Right lobe of liver (tissue), 6 donors: ENCODE measurements at regions not wholly inside any gene's neighbourhood (a gene's known extent, or its start where the extent isn't known, plus 50 kb on each side); places are given as distances from the start of the nearest gene placed in this dataset.

ENCODE experiments used
- ATAC-seq, 4 donors: fragments of 200-7000 bp; cut with Tn5 transposase; one replicate each; pipeline ENCODE4 v1.9.1; 2020; ENCODE audit warnings: mild to moderate bottlenecking in 4 of 4, moderate library complexity in 4 of 4
- DNase-seq, 3 donors: peaks; one replicate each; pipeline ENCODE4 v3.0.0-alpha.2; 2020
- H3K27ac ChIP-seq, 3 donors: fragments of 200-600 bp; one replicate each; pipeline ENCODE4 v1.8.0; 2022
- H3K27me3 ChIP-seq, 2 donors: fragments of 200-600 bp; one replicate each; pipeline ENCODE4 v1.8.0; 2022
- H3K36me3 ChIP-seq, 4 donors: fragments of 200-600 bp; sonication (generic) in 1 of 4; one replicate each; pipeline versions ENCODE4 v1.5.1 to v1.8.0; 2017 to 2022; ENCODE audit warnings: control low read depth in 1 of 4
- H3K4me1 ChIP-seq, 4 donors: fragments of 200-600 bp; sonication (generic) in 1 of 4; one replicate each; pipeline versions ENCODE4 v1.5.1 to v1.8.0; 2017 to 2022; ENCODE audit warnings: control low read depth in 1 of 4
- H3K4me3 ChIP-seq, 3 donors: fragments of 200-600 bp; one replicate each; pipeline ENCODE4 v1.8.0; 2022
- H3K9me3 ChIP-seq, 4 donors: fragments of 200-600 bp; sonication (generic) in 1 of 4; one replicate each; pipeline versions ENCODE4 v1.5.1 to v1.8.0; 2017 to 2022; ENCODE audit warnings: control low read depth in 1 of 4
- CTCF ChIP-seq, 4 donors: fragments of 200-600 bp in 3 of 4; fragments of 450-650 bp in 1 of 4; IDR thresholded peaks; one replicate each; pipeline versions ENCODE4 v1.5.1 to v1.8.0; 2016 to 2022; ENCODE audit warnings: antibody characterized with exemption in 4 of 4, mild to moderate bottlenecking in 2 of 4
- POLR2A ChIP-seq: fragments of 450-650 bp; IDR thresholded peaks from one replicate; pipeline ENCODE4 v1.6.1; 2017; ENCODE audit warnings: antibody characterized with exemption, mild to moderate bottlenecking
- WGBS: methylation state at CpG from one replicate; pipeline ENCODE4 v1.1.6; 2018; ENCODE audit warnings: low coverage, low lambda C conversion rate; ENCODE audit not compliant: insufficient coverage; ENCODE audit errors: missing lambda C conversion rate; 5-methylcytosine and 5-hydroxymethylcytosine counted together
- intact Hi-C, 2 donors: fragments of 100-400 bp; cut with DNase I; formaldehyde crosslinking; loops; one replicate each; pipeline versions ENCODE4 v1.11.2 to v1.14.1; 2022
- donor health status: DM: no; HTN: yes; CAD: no.
- donor health status: DM: no; HTN: no; CAD: no.
- donor health status: DM: no; HTN: no; CAD: no.
- donor health status: DM: no; HTN: yes; CAD: no.
- donor health status: DM: no; HTN: yes; CAD: no.

GRCh38 chr7:118449797-118450567 is 225.5 kb downstream of the ANKRD7 start:
- intact Hi-C loops, result no loop called here
- ATAC-seq (no peak), DNase-seq (no peak)
- H3K27ac ChIP-seq, result no peak overlapping the region
- WGBS, result 58% methylated on average over 2 of the region's 2 CpGs
- H3K27me3 ChIP-seq, result no peaks in the 10 kb centered on the region
- no peak overlapping the region for H3K4me3 ChIP-seq
- no peaks in the 10 kb centered on the region for H3K4me1 ChIP-seq
- H3K36me3 ChIP-seq, result no peaks in the 10 kb centered on the region
- TF ChIP-seq POLR2A, result no peak
- no peak for TF ChIP-seq CTCF (IDR thresholded peaks at IDR 0.05)
- H3K9me3 ChIP-seq, result no peaks in the 10 kb centered on the region

GRCh38 chr7:118452128-118452527 is 227.6 kb downstream of the ANKRD7 start:
- TF ChIP-seq POLR2A, result no peak
- TF ChIP-seq CTCF (IDR thresholded peaks at IDR 0.05), result no peak
- intact Hi-C loops, result no loop called here
- H3K36me3 ChIP-seq, result no peaks in the 10 kb centered on the region
- H3K4me1 ChIP-seq, result no peaks in the 10 kb centered on the region
- H3K9me3 ChIP-seq, result no peaks in the 10 kb centered on the region
- no peaks in the 10 kb centered on the region for H3K27me3 ChIP-seq
- H3K4me3 ChIP-seq, result no peak overlapping the region
- H3K27ac ChIP-seq, result no peak overlapping the region
- DNase-seq, result no peak
- ATAC-seq, result no peak

GRCh38 chr7:118467381-118467780 is 242.9 kb downstream of the ANKRD7 start:
- no peak overlapping the region for H3K4me3 ChIP-seq
- 29% methylated on average over 2 of the region's 2 CpGs for WGBS

GRCh38 chr7:118472581-118472980 is 248.1 kb downstream of the ANKRD7 start:
- no peaks in the 10 kb centered on the region for H3K27me3 ChIP-seq
- TF ChIP-seq POLR2A, result no peak
- TF ChIP-seq CTCF (IDR thresholded peaks at IDR 0.05), result no peak
- H3K36me3 ChIP-seq, result no peaks in the 10 kb centered on the region
- no peaks in the 10 kb centered on the region for H3K4me1 ChIP-seq
- no peak overlapping the region for H3K4me3 ChIP-seq
- H3K9me3 ChIP-seq, result no peaks in the 10 kb centered on the region
- ATAC-seq, result no peak
- intact Hi-C loops, result no loop called here
- DNase-seq, result no peak
- 72% methylated on average over 3 of the region's 3 CpGs for WGBS
- H3K27ac ChIP-seq, result no peak overlapping the region

More at GRCh38 chr7:118467381-118467780, 242.9 kb downstream of the ANKRD7 start:
- DNase-seq, result no peak
- Histone ChIP-seq H3K36me3 (no peaks in the 10 kb centered on the region), H3K9me3 (no peaks in the 10 kb centered on the region), H3K27ac (no peak overlapping the region), H3K4me1 (no peaks in the 10 kb centered on the region), H3K27me3 (no peaks in the 10 kb centered on the region)
- intact Hi-C loops, result no loop called here
- TF ChIP-seq CTCF (IDR thresholded peaks at IDR 0.05) (no peak), POLR2A (no peak)
- no peak for ATAC-seq

- no peaks in the 10 kb centered on the region for H3K9me3 ChIP-seq
- intact Hi-C loops, result no loop called here
- H3K27me3 ChIP-seq, result no peaks in the 10 kb centered on the region
- TF ChIP-seq CTCF (IDR thresholded peaks at IDR 0.05), result no peak
- no peak for TF ChIP-seq POLR2A
- H3K27ac ChIP-seq, result no peak overlapping the region
- ATAC-seq (no peak), DNase-seq (no peak)
- H3K4me3 ChIP-seq, result no peak overlapping the region
- 58% methylated on average over 5 of the region's 5 CpGs for WGBS
- no peaks in the 10 kb centered on the region for H3K36me3 ChIP-seq
- H3K4me1 ChIP-seq, result no peaks in the 10 kb centered on the region
These were observed 248.8 kb downstream of the ANKRD7 start for GRCh38 chr7:118473271-118473670.
